NCI-H2081 treated with DMSO at 0.1 percent for 48 hours (cell line): ENCODE measurements at regions not wholly inside any gene's neighbourhood (a gene's known extent, or its start where the extent isn't known, plus 50 kb on each side); places are given as distances from the start of the nearest gene placed in this dataset.
"Not testable (repeated sequence)": the region's sequence is repeated elsewhere in the genome, so short reads cannot be mapped to it uniquely, and the experiment has no call there.

Experiments
- DNase-seq: peaks from one replicate; lab custom pipeline; 2025; lab: John Stamatoyannopoulos, UW

DNA sequence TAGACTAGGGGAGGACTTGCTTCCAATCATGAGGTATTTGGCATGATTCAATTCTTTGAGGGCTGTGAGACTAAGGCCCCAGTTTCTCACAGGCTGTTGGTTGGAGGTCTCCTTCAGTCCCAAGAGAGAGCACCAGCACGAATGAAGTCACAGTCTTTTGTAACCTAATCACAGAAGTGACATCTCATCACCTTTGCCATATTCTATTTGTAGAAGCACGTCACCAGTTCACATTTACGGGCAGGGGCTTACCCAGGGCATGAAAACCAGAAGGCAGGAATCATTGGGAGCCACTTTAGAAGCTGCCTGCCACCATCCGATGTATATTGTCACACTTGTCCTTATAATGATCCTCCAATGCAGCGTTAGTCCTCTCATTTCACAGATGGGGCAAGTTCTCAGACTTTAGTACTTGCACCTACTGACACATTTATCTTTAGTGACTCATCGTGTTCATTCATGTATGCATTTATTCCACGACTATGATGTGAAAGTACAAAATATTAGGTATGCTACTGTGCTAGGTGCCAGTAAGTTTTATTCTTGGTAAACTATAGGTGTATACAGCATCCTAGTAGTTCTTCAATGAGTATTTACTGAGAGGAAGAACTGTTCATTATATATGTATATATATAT is 163.8 kb upstream of the PGRMC2 start:
- DNase-seq: no peak

DNA sequence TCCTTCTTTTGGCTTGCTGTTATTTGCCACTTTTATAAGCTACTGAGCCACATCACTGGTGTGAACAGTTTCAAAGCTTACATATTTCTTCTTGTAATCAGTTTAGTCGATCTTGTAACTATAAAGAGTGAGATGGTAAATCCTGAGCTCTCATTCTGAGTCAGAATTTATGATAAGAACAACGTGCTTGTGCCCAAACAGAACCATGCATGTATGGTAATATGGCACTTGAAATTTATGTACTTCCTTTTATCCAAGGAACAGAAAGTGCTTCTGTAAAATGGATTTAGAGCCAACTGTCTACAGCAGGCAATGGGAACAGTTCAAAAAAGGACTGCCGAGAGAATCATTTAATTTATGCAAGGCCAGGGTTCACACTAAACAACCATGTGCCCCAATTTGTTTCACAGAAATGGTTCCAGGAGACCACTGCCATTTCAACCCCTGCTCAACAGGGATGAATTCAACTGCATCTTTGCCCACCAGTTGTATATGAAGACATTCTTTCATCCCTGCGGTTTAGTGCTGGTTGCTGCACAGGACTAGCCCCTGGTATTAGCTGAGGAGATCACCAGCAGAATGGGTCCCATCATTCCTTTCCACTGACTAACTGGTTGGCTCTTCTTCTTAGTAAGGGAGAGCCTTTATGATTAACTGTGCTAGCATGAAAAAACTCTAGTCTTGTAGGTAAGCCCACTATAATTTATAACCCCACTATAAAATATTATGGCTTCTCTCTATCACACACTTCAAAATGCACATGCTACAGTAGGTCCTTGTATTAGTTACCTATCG is 162.9 kb upstream of the PGRMC2 start:
- DNase-seq: no peak

DNA sequence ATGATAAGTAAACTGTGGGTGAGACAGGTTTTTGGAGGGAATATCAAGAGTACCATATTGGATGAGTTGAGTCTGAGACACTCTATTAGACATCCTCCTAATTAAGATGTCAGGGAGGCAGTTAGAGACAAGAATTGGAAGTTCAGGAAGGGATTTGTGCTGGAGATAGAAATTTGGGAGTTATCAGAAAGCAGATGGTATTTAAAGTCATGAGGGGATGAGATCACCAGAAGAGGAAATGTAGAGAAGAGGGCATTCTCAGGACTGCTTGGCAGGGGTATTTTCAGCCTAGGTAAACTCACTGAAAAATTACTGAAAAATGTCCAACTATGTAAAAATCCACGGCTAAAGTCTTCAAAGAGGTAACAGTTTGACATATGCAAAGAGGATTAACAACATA is 161.6 kb upstream of the PGRMC2 start:
- no peak for DNase-seq

DNA sequence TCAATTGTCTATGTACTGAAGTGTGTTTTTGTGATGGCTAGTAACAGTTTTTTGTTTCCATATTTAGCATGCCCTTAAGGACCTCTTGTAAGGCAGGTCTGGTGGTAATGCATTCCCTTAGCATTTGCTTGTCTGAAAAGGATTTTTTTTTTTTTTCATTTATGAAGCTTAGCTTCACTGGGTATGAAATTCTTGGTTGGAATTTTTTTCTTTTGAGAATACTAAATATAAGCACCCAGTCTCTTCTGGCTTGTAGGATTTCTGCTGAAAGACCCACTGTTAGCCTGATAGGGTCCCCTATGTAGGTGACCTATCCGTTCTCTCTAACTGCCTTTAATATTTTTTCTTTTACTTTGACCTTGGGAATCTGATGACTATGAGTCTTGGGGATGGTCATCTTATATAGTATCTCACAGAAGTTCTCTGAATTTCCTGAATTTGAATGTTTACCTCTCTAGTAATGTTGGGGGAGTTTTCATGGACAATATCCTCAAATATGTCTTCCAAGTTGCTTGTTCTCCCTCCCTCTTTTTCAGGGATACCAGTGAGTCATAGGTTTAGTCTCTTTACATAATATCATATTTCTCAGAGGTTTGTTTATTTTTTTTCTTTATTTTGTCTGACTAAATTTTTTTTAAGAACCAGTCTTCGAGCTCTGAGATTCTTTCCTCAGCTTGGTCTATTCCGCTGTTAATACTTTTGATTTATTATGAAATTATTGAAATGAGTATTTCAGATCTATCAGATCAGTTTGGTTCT is 157.1 kb upstream of the PGRMC2 start:
- DNase-seq: no peak

DNA sequence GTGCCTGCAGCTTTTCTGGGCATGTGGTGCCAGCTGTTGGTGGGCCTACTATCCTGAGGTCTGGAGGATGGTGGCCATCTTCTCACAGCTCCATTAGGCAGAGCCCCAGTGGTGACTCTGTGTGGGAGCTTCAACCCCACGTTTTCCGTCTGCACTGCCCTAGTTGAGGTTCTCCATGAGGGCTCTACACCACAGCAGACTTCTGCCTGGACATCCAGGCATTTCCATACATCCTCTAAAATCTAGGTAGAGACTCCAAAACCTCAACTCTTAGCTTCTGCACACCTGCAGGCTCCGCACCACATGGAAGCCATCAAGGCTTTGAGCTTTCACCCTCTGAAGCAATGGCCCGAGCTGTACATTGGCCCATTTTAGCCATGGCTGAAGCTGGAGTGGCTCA is 153.3 kb upstream of the PGRMC2 start:
- DNase-seq: no peak

DNA sequence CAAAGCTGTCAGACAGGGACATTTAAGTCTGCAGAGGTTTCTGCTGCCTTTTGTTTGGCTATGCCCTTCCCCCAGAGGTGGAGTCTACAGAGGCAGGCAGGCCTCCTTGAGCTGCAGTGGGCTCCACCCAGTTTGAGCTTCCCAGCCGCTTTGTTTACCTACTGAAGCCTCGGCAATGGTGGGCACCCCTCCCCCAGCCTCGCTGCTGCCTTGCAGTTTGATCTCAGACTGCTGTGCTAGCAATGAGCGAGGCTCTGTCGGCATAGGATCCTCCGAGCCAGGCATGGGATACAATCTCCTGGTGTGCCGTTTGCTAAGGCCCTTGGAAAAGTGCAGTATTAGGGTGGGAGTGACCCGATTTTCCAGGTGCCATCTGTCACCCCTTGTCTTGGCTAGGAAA is 149.4 kb upstream of the PGRMC2 start:
- not testable (repeated sequence) for DNase-seq

DNA sequence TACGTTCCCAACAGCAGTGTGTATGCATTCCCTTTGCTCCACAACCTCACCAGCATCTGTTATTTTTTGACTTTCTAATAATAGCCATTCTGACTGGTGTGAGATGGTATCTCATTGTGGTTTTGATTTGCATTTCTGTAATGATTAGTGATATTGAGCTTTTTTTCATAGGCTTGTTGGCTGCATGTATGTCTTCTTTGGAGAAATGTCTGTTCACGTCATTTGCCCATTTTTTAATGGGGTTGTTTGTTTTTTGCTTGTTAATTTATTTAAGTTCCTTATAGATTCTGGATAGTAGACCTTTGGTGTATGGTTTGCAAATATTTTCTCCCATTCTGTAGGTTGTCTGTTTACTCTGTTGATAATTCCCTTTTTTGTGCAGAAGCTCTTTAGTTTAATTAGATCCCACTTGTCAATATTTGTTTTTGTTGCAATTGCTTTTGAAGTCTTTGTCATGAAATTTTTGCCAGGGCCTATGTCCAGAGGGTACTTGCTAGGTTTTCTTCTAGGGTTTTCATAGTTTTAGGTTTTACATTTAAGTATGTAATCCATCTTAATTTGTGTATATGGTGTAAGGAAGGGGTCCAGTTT is 141.5 kb upstream of the PGRMC2 start:
- DNase-seq: not testable (repeated sequence)

DNA sequence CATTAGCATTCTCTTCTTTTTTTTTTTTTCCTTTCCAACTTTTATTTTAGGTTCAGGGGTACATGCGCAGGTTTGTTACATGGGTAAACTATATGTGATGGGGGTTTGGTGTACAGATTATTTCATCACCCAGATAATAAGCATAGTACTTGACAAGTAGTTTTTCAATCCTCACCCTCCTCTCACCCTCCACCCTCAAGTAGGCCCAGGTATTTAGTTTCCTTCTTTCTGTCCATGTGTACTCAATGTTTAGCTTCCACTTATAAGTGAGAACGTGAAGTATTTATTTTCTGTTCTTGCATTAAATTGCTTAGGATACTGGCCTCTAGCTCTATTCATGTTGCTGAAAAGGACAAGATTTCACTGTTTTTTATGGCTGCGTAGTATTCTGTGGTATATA is 140.8 kb upstream of the PGRMC2 start:
- no peak for DNase-seq

DNA sequence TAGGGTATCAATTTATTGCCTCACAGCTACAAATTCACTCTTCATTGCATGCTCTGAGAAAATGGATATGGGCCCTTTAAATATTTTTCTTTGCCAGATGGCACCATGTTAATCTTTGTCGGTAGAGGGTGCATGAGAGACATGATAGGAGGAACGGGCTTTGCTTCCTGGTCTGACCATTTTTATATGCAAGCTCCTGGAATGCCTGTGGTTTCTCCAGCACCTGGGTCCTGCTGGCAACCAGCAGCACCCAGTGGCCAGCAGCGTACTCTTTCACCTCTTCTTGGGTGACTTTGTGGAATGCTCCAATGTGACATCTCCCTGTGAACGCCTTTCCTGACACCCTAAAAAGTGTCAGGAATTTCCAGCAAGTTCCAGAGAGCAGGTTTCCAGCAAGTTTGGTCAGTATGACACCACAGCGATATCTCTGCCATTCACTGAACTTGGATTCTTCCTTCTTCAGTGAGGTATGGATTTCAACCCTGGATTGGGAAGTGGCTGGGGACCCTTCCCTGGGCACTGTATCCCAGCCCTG is 140.3 kb upstream of the PGRMC2 start:
- peak; percentile 18 for DNase-seq

DNA sequence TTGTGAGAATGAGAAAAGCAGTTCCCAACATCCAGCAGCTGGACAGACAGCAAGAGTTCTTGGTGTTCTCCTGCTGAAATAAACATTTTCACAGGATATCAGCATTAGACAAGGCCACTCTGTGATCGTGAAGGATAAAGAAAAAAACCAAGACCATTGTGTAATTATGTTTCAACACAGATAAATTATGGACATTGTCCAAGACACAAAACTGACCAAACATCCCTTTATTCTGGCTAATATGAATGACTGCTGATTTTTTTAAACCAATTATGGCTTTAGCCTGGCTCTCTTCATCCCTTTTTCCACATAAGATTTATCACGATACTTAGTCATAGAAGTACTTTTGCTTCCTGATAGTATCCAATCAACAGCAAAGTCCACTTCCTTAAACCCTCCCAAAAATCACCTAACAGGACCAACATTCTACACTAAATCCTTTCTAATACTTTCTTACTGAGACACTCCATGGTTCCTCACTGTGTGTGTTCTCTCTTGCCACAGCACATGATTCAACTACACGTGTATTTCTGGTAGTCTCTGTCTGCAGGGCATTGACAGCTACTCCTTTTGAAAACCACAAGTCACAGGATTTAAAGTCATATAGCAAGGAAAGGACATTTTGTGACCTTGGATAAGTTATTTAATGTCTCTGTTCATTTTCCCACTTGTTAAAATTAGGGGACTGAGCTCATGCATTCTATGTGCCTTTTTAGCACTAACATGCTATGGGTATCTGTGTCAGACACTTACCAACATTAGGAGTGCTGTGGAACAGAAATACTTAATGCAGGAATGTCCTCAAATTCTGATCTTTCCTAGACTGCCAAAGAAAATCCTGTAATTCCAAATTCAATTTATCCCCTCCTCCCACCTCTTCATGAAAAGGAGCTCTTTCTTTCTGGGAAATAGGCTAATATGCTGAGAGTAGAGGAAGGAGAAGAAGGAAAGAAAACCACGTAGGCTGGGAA is 137.2 kb upstream of the PGRMC2 start:
- DNase-seq: no peak

DNA sequence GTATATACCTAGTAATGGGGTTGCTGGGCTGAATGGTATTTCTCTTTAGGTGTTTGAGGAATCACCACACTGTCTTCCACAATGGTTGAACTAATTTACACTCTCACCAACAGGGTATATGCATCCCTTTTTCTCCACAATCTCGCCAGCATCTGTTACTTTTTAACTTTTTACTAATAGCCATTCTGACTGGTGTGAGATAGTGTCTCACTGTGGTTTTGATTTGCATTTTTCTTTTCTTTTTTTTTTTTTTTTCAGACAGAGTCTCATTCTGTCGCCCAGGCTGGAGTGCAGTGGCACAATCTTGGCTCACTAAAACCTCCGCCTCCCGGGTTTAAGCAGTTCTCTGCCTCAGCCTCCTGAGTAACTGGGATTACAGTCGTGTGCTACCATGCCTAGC is 134.7 kb upstream of the PGRMC2 start:
- not testable (repeated sequence) for DNase-seq

DNA sequence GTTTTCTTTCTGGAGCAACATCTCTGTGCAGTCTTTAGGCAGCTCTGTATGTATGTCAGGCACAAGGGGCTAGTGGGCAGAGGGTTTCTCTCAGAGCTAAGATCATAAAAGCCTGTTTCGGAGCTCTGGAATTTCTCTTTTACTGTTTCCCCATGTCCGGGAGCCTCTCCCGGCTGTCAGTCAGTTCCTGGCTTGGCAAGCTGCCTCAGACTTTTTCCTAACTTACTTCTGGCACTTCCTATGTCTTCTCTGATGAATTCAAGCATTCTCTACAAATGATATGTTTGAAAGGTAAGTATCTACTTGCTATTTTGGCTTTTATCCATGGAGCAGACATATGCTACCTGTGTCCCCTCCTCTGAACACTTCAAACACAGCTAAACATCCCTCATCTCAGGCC is 129.3 kb upstream of the PGRMC2 start:
- no peak for DNase-seq

DNA sequence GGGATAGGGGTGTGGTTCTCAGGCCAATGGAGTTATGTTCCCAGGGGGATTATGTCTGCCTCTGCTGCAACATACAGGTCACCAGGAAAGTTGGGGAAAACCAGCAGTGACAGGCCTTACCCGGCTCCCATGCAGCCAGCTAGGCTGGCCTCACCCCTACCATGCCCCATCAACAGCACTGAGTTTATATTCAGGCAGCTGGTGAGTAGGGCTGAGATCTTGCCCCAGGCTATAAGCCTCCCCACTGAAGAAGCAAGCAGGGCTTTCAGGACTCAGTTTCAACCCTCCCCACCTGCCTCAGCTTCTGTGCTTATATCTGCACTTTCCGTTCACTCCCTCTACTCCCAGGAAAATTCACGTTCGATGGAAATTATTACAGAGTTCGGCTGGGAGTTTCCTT is 122.4 kb upstream of the PGRMC2 start:
- no peak for DNase-seq

DNA sequence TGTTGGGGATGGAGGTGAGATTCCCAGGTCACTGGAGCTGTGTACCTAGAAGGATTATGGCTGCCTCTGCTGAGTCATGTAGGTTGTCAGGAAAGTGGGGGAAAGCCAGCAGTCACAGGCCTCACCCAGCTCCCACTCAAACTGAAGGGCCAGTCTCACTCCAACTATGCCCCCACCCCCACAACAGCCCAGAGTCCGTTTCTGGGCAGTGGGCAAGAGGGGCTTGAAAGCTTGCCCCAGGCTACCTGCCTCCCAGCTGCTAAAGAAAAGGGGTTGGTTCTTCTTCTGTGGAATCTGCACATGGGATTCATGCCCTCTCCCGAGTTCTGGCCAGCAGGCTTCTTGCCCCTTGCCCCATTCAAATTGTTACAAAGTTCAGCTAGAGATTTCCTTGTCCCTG is 116.0 kb upstream of the PGRMC2 start:
- DNase-seq: no peak

DNA sequence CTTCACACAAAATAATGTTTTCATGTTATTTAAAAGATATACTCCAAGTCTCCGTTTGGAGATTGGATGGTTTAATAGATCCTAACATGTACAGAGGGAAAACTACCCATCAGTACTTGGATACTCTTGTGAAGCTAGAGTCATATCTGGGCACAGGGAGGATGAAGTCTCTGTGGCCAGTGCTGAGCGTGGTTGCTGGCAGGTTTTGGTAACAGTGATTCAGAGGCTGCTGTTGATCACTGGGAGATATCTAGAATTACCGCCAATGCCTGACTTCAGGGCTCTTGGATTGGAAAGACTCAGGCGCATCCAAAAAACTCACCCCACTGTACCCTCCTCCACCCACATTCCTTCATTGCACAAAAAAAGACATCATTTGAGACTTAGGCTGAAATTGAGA is 107.2 kb upstream of the PGRMC2 start:
- DNase-seq: no peak

DNA sequence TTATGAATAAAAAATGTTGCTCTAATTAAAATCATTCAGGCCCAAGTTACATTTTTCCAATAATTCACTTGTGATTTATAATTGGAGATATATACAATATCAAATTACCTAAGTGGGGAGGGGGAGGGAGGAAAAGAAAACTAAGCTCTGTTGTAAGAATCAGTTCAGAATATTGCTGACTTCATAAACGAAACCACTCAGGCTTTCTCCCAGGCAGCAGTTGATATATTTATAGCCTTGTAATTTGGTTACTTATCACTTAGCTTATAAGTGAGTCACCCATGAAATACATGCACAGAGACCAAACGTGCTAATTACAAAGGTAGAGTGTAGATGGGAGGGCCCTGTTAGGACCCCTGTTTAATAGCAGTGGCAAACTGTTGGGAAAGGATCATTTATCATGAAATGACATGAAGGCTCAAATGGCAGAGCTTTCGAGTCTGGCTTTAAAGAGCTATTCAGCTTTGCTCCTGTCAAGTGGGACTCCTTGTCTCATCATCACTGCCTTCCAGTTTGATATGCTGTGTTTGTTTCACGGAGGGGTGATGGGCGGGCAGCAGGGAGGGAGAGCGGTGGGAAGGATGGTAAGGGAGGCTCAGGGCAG is 105.6 kb upstream of the PGRMC2 start:
- DNase-seq: peak; percentile 48

DNA sequence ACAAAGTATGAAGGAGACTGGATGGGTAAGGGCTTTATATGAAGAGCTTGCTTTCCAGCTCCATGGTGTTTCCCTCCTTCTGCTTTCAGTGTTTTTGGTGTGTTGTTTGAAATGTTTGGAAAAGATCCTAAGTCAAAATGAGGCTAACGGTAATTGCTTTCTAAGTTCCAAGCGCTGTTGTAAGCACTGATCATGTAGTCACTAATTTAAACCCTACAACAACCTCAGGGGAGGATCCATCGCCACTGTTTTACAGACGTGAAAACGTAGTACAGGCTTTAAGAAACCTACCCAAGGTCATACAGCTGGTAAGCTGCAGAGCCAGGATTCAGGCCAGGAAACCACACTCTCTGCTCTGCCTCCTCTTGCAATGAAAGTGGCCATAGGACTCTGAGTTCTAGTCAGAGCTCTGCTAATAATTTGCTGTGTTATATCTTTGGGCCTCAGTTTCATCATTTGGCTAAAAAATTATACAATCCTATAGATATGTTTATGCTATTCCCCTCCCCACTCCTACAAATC is 102.9 kb upstream of the PGRMC2 start:
- DNase-seq: no peak

DNA sequence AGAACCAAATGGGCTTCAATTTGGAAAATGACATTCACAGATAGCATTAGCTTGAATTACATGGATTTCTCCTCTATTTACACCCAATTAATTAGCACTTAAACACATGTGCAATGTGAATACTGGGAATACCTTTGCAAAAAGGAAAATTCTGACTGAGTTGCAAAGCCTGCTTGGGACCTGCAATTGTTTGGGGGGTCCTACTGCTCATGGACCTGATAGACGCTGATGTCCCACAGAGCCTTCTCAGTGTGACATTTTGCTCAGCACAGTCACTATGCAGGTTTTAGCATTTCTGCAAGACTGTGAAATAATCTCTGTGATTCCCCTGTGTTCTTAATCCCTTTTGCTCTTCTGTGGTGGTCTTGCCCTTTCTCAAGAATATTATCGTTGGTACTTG is 101.2 kb upstream of the PGRMC2 start:
- no peak for DNase-seq

DNA sequence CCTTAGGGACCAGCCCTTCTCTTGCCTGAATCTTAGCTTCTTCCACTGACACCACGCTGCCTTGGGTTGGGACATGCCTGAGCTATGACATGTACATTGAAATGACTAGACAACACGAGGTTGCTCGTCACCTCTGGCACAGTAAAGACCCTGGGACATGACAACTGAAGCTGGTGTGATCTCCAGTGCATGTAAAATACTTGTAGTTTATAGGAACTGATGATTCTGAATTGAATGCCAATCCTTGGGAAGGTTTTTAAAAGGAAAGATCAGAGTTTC is 100.7 kb upstream of the PGRMC2 start:
- DNase-seq: no peak

DNA sequence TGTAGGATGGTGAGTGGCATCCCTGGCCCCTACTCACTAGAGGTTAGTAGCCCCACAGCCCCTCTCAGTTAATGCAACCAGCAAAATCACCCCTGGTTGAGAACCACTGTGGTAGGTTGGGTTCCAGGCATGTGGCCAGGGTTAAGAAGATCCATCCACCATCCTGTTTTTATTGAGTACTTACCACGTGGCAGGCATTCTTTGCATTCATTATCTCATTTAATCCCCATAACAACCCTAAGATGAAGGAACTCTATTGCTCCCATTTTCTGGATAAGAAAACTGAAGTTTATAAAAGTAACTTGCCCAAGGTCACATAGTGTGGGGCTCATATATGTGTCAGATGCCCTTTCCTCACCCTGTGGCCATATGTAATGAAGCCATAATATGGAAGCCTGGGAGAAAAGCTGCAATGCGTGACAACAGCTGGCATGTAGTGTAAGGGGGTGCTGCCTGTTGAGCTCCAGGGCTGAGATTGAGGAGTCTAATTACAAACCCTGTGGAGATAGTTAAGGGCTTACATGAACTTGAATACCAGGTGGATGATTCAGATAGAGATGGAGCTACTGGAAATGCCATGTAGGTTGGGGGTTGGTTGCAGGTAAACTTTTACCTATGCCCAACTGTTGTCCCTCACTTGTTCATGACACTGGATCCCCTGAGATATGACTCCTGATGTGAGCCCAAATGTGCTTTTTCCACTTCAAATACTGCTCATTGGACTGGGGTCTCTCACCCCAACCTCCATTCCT is 100.2 kb upstream of the PGRMC2 start:
- no peak for DNase-seq
